22Rv1 (cell line): ENCODE measurements at regions not wholly inside any gene's neighbourhood (a gene's known extent, or its start where the extent isn't known, plus 50 kb on each side); places are given as distances from the start of the nearest gene placed in this dataset.

Source experiments
- CTCF ChIP-seq: fragments of 450-650 bp; IDR thresholded peaks from 2 replicates; pipeline ENCODE4 v1.5.1; 2017; ENCODE audit warnings: mild to moderate bottlenecking
- ZFX ChIP-seq: fragments of 450-650 bp; IDR thresholded peaks from 2 replicates; pipeline ENCODE4 v1.6.1; 2017; ENCODE audit warnings: antibody characterized with exemption, borderline replicate concordance

DNA sequence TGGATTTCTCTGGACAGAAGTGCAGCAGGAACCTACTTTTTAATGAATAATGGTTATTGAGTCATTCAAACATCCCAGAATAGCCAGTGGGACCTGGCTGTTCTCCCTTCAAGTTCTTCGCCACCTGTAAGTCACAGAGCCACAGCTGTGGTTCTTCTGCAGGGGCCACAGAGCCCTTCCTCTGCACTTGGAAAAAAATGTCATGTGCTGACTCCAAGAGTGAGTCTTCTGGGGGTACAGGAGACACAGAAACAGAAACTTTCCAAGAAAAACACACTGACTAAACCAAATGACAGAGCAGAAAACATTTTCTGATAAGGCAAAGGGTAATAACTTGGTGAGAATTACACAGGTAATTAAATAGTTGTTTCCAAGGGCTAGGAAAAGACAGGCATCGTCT lies 68.7 kb upstream of the FN1 start:
- TF ChIP-seq CTCF (no peak), ZFX (no peak)
